Testis (tissue), 2 donors: ENCODE measurements at regions not wholly inside any gene's neighbourhood (a gene's known extent, or its start where the extent isn't known, plus 50 kb on each side); places are given as distances from the start of the nearest gene placed in this dataset.

Source experiments
- POLR2A ChIP-seq: fragments of 450-650 bp; IDR thresholded peaks from one replicate; pipeline ENCODE4 v1.6.1; 2017; ENCODE audit warnings: antibody characterized with exemption, mild to moderate bottlenecking, moderate library complexity
- TF ChIP-seq, protein P1 (sequence below), 3 experiments: fragments of 450-650 bp in 2 of 3; fragments of 200-600 bp in 1 of 3; sonication (generic) in 1 of 3; IDR thresholded peaks; one replicate each; pipeline ENCODE4 v1.5.1; 2016 to 2019; ENCODE audit warnings: antibody characterized with exemption in 3 of 3, mild to moderate bottlenecking in 2 of 3, moderate library complexity in 1 of 3

DNA sequence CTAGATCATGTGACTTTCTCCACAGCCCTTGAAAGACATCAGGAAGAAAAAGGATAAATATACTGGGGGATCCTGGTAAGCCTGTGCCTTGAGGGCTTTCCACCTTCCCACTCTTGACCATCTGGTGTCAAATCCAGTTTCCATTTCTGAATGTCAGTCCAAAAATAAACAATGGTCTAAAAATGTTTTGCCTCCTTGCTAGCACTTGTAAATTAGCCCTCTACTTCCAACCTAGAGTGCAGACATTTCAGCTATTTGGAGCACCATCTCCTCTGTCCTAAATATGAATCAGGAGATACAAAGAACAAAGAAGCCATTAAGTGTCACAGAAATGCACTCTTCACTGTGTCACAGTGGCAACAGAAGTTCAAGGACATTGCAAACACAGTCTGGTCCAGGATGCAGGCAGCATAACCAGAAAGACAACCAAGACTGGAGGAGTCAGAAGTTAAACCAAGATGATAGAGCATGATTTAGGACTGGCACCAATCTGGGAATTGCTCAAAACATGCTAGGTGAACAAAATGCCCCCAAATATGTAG is 88.1 kb downstream of the CCDC34 start:
- TF ChIP-seq, protein P1, sequence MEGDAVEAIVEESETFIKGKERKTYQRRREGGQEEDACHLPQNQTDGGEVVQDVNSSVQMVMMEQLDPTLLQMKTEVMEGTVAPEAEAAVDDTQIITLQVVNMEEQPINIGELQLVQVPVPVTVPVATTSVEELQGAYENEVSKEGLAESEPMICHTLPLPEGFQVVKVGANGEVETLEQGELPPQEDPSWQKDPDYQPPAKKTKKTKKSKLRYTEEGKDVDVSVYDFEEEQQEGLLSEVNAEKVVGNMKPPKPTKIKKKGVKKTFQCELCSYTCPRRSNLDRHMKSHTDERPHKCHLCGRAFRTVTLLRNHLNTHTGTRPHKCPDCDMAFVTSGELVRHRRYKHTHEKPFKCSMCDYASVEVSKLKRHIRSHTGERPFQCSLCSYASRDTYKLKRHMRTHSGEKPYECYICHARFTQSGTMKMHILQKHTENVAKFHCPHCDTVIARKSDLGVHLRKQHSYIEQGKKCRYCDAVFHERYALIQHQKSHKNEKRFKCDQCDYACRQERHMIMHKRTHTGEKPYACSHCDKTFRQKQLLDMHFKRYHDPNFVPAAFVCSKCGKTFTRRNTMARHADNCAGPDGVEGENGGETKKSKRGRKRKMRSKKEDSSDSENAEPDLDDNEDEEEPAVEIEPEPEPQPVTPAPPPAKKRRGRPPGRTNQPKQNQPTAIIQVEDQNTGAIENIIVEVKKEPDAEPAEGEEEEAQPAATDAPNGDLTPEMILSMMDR (IDR thresholded peaks at IDR 0.05) = no peak
- TF ChIP-seq POLR2A = no peak
